Epithelial cell of proximal tubule (primary cell): ENCODE measurements at regions not wholly inside any gene's neighbourhood (a gene's known extent, or its start where the extent isn't known, plus 50 kb on each side); places are given as distances from the start of the nearest gene placed in this dataset.

Experiments
- DNase-seq: peaks from one replicate; pipeline ENCODE4 v3.0.0-alpha.2; 2011; ENCODE audit warnings: low read depth
- H3K4me3 ChIP-seq: 2 replicates; pipeline ENCODE4 v1.5.1; 2011; ENCODE audit warnings: low read depth, mild to moderate bottlenecking, low read length
- CTCF ChIP-seq: conservative IDR thresholded peaks from 2 replicates; pipeline ENCODE4 v1.5.1; 2012; ENCODE audit warnings: low read depth, mild to moderate bottlenecking, low read length

DNA sequence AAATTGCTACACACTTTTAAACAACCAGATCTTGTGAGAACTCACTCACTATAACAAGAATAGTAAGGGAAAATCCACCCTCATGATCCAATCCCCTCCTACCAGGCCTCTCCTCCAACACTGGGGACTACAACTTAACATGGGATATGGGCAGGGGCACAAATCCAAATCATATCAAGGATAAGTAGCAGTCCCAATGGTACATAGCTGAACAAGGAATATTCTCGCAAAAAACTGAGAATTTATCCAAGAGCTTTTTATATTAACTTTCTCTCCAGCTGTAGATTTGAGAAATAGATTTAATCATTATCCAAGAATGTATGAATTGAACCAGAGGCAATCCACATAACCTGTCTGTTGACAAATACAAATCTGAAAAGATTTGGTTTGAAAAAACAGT is 185.2 kb downstream of the TMTC3 start:
- no peak for DNase-seq
- no peak overlapping the region for H3K4me3 ChIP-seq
- TF ChIP-seq CTCF = no peak

- TF ChIP-seq CTCF = peak; percentile 16
- H3K4me3 ChIP-seq = no peak overlapping the region
- peak; percentile 52 for DNase-seq
Observed at GRCh38 chr12:88328090-88328489, 186.0 kb downstream of the TMTC3 start.

- no peak overlapping the region for H3K4me3 ChIP-seq
- no peak for DNase-seq
- no peak for TF ChIP-seq CTCF
Observed at GRCh38 chr12:88329833-88330232, 187.7 kb downstream of the TMTC3 start.

- no peak for TF ChIP-seq CTCF
- DNase-seq = no peak
- no peak overlapping the region for H3K4me3 ChIP-seq
Observed at GRCh38 chr12:88334271-88334670, 192.2 kb downstream of the TMTC3 start.

GRCh38 chr12:88336076-88336739 is 194.1 kb downstream of the TMTC3 start:
- no peak for TF ChIP-seq CTCF
- no peak for DNase-seq
- no peak overlapping the region for H3K4me3 ChIP-seq

GRCh38 chr12:88338486-88338885 is 196.4 kb downstream of the TMTC3 start:
- no peak for TF ChIP-seq CTCF
- H3K4me3 ChIP-seq = no peak overlapping the region
- no peak for DNase-seq

GRCh38 chr12:88339254-88339949 is 197.3 kb downstream of the TMTC3 start:
- TF ChIP-seq CTCF = no peak
- no peak for DNase-seq
- no peak overlapping the region for H3K4me3 ChIP-seq
